IMR-90 (cell line): ENCODE measurements at regions not wholly inside any gene's neighbourhood (a gene's known extent, or its start where the extent isn't known, plus 50 kb on each side); places are given as distances from the start of the nearest gene placed in this dataset.

Experiments
- ATAC-seq: fragments of 200-7000 bp; cut with Tn5 transposase; 2 replicates; pipeline ENCODE4 v1.9.1; 2020; ENCODE audit warnings: low read depth, mild to moderate bottlenecking, moderate library complexity
- BruUV-seq: library from RNA; stranded (reverse); fragments of 400-500 nt; replicated peaks from 2 replicates; lab custom pipeline; 2021; lab: Mats Ljungman, UMichigan
- CTCF ChIA-PET: fragments of 300-600 bp; formaldehyde crosslinking; extraction: SDS; loops from one replicate; lab custom pipeline; 2021; ENCODE audit warnings: antibody characterized with exemption; lab: Yijun Ruan, JAX
- POLR2A ChIA-PET: fragments of 300-600 bp; sonication (Branson Sonifier 250); formaldehyde crosslinking; loops from one replicate; lab custom pipeline; 2022; ENCODE audit warnings: antibody characterized with exemption; ENCODE audit not compliant: unreplicated experiment; lab: Charles Lee
- DNase-seq: peaks from one replicate; pipeline ENCODE4 v3.0.0; 2013
- H2AFZ ChIP-seq: replicated peaks from 2 replicates; pipeline ENCODE3; 2013; ENCODE audit warnings: low read length, mild to moderate bottlenecking; ENCODE audit not compliant: poor library complexity
- H2AK5ac ChIP-seq: 2 replicates; pipeline ENCODE4 v1.6.1; 2013; ENCODE audit warnings: low read depth, low read length, inconsistent platforms
- H2AK9ac ChIP-seq: replicated peaks from 2 replicates; pipeline ENCODE3; 2013; ENCODE audit warnings: mild to moderate bottlenecking, low read depth, low read length, moderate library complexity; ENCODE audit not compliant: poor library complexity
- H2BK120ac ChIP-seq: 2 replicates; pipeline ENCODE4 v1.6.1; 2013; ENCODE audit warnings: low read depth, low read length, inconsistent platforms
- H2BK15ac ChIP-seq: 3 replicates; pipeline ENCODE4 v1.6.1; 2013; ENCODE audit warnings: low read depth, low read length, inconsistent platforms
- H2BK20ac ChIP-seq: 2 replicates; pipeline ENCODE4 v1.6.1; 2013; ENCODE audit warnings: low read depth, mild to moderate bottlenecking, inconsistent platforms, low read length, moderate library complexity
- H2BK5ac ChIP-seq: 2 replicates; pipeline ENCODE4 v1.6.1; 2013; ENCODE audit warnings: mild to moderate bottlenecking, low read depth, low read length, inconsistent platforms; ENCODE audit not compliant: poor library complexity, severe bottlenecking
- H3K14ac ChIP-seq: replicated peaks from 2 replicates; pipeline ENCODE4 v1.6.1; 2013; ENCODE audit warnings: low read depth, low read length, inconsistent platforms
- H3K18ac ChIP-seq: 2 replicates; pipeline ENCODE4 v1.6.1; 2013; ENCODE audit warnings: low read depth, low read length, control low read depth
- H3K23ac ChIP-seq: 2 replicates; pipeline ENCODE4 v1.6.1; 2013; ENCODE audit warnings: low read depth, low read length, inconsistent platforms
- H3K27ac ChIP-seq: 2 replicates; pipeline ENCODE4 v1.5.1; 2013; ENCODE audit warnings: mild to moderate bottlenecking, control low read depth, low read length; ENCODE audit not compliant: insufficient read depth
- H3K27me3 ChIP-seq: 2 replicates; pipeline ENCODE4 v1.6.1; 2013; ENCODE audit warnings: low read length; ENCODE audit not compliant: control insufficient read depth, insufficient read depth
- H3K36me3 ChIP-seq: 2 replicates; pipeline ENCODE4 v1.6.1; 2013; ENCODE audit warnings: low read length, mixed read lengths; ENCODE audit not compliant: control insufficient read depth, insufficient read depth
- H3K4ac ChIP-seq: 2 replicates; pipeline ENCODE4 v1.6.1; 2013; ENCODE audit warnings: low read depth, low read length, inconsistent platforms
- H3K4me1 ChIP-seq: 2 replicates; pipeline ENCODE4 v1.6.1; 2013; ENCODE audit warnings: low read length, mixed read lengths; ENCODE audit not compliant: control insufficient read depth, insufficient read depth
- H3K4me2 ChIP-seq: 2 replicates; pipeline ENCODE4 v1.6.1; 2013; ENCODE audit warnings: low read depth, mild to moderate bottlenecking, control low read depth, low read length, moderate library complexity
- H3K4me3 ChIP-seq: 2 replicates; pipeline ENCODE4 v1.5.1; 2013; ENCODE audit warnings: low read depth, mild to moderate bottlenecking, control low read depth, low read length, moderate library complexity; ENCODE audit not compliant: insufficient read depth
- H3K56ac ChIP-seq: 2 replicates; pipeline ENCODE4 v1.6.1; 2013; ENCODE audit warnings: low read length, inconsistent platforms; ENCODE audit not compliant: insufficient read depth; ENCODE audit errors: extremely low read depth
- H3K79me1 ChIP-seq, 2 experiments: 2 replicates each; pipeline ENCODE4 v1.6.1; 2013; ENCODE audit warnings: low read length in 2 of 2, inconsistent platforms in 1 of 2, low read depth in 1 of 2
- H3K9ac ChIP-seq: 2 replicates; pipeline ENCODE4 v1.6.1; 2013; ENCODE audit warnings: low read depth, low read length, control low read depth
- H3K9me1 ChIP-seq: 2 replicates; pipeline ENCODE4 v1.6.1; 2013; ENCODE audit warnings: low read length, inconsistent platforms; ENCODE audit not compliant: insufficient read depth
- H3K9me3 ChIP-seq: 2 replicates; pipeline ENCODE4 v1.6.1; 2013; ENCODE audit warnings: low read length; ENCODE audit not compliant: control insufficient read depth, insufficient read depth
- H4K20me1 ChIP-seq: 2 replicates; pipeline ENCODE4 v1.6.1; 2013; ENCODE audit warnings: low read length, inconsistent platforms; ENCODE audit not compliant: insufficient read depth
- H4K5ac ChIP-seq: 2 replicates; pipeline ENCODE4 v1.6.1; 2013; ENCODE audit warnings: mild to moderate bottlenecking, low read depth, low read length, control low read depth
- H4K8ac ChIP-seq, 2 experiments: 2 replicates each; pipeline ENCODE4 v1.6.1; 2013; ENCODE audit warnings: low read depth in 2 of 2, low read length in 2 of 2, control low read depth in 1 of 2, inconsistent platforms in 1 of 2
- H4K91ac ChIP-seq: 2 replicates; pipeline ENCODE4 v1.6.1; 2013; ENCODE audit warnings: low read depth, low read length, inconsistent platforms; ENCODE audit not compliant: insufficient read depth
- CEBPB ChIP-seq: IDR thresholded peaks from 2 replicates; pipeline ENCODE4 v1.6.1; 2012; ENCODE audit warnings: low read depth, low read length, improper control_type of control experiment
- FOS ChIP-seq: fragments of 150-350 bp; IDR thresholded peaks from 2 replicates; pipeline ENCODE4 v1.6.1; 2016; ENCODE audit warnings: low read depth, low read length
- POLR2A ChIP-seq: IDR thresholded peaks from 2 replicates; pipeline ENCODE4 v1.6.1; 2012; ENCODE audit warnings: mild to moderate bottlenecking, low read depth, low read length
- RAD21 ChIP-seq: IDR thresholded peaks from 2 replicates; pipeline ENCODE4 v1.6.1; 2012; ENCODE audit warnings: low read length, improper control_type of control experiment
- WGBS, 2 experiments: methylation state at CpG; one replicate each; pipeline versions ENCODE4 v1.1.5 to v1.1.7; 2013; ENCODE audit warnings: missing lambda C conversion rate in 2 of 2; ENCODE audit not compliant: insufficient read length in 1 of 2; ENCODE audit errors: extremely low coverage in 2 of 2; 5-methylcytosine and 5-hydroxymethylcytosine counted together
- dilution Hi-C: fragments of 300-500 bp; cut with HindIII; formaldehyde crosslinking; loops from one replicate; pipeline ENCODE4 v1.14.3; 2018; ENCODE audit warnings: low sequenced_read_pairs; ENCODE audit not compliant: unreplicated experiment
- in situ Hi-C: fragments of 300-500 bp; cut with MboI; formaldehyde crosslinking; loops from 3 replicates; pipeline ENCODE4 v1.14.3; 2019; ENCODE audit warnings: low sequenced_read_pairs, inconsistent platforms, mixed read lengths
- intact Hi-C: fragments of 100-400 bp; cut with micrococcal nuclease; formaldehyde crosslinking; loops from 2 replicates; pipeline ENCODE4 v1.10.0; 2022
- TF ChIP-seq, protein P1 (sequence below): conservative IDR thresholded peaks from 2 replicates; pipeline ENCODE4 v1.5.1; 2012; ENCODE audit warnings: mild to moderate bottlenecking, low read depth, low read length, improper control_type of control experiment
- TF ChIP-seq, protein P2 (sequence below): fragments of 150-350 bp; IDR thresholded peaks from 2 replicates; pipeline ENCODE4 v1.6.1; 2016; ENCODE audit warnings: low read depth, mild to moderate bottlenecking, low read length, moderate library complexity, borderline replicate concordance

DNA sequence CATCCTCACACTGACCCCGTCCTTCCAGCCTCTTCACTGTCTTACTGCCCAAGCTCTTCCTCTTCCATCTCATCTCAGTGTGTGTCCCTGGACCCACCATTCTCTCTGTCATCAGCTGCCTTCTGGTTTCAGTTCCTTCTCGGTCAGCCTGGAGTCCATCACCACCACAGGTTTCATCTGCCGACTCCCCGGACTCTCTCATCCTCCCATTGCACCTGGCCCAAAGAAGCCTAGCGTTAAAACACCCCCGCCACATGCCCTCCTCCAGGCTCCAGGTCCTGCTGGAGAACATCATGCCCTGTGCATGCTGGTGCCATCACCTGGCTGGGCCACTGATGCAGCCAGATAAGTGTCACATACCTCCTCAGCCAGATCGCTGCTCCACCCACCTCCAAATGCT, 122.1 kb upstream of the GPR12 start:
- intact Hi-C loops: no loop called here
- Histone ChIP-seq H3K4me3 (no peak overlapping the region), H2AK5ac (no peak overlapping the region), H2AFZ (no peak overlapping the region), H3K9me1 (no peaks in the 10 kb centered on the region), H4K5ac (no peak overlapping the region), H2BK5ac (no peak overlapping the region), H3K23ac (no peak overlapping the region), H2BK20ac (no peak overlapping the region), H3K56ac (no peak overlapping the region), H2BK15ac (no peak overlapping the region), H3K4me1 (no peaks in the 10 kb centered on the region), H4K8ac (no peak overlapping the region), H3K4me2 (no peak overlapping the region), H3K18ac (no peak overlapping the region), H3K14ac (no peak overlapping the region), H3K79me1 (no peaks in the 10 kb centered on the region), H3K27me3 (peaks cover 13% of the 10 kb centered on the region), H2AK9ac (no peak overlapping the region), H2BK120ac (no peak overlapping the region), H3K27ac (no peak overlapping the region), H4K91ac (no peak overlapping the region), H3K9ac (no peak overlapping the region), H3K4ac (no peak overlapping the region), H4K20me1 (no peaks in the 10 kb centered on the region), H3K9me3 (no peaks in the 10 kb centered on the region), H3K36me3 (no peaks in the 10 kb centered on the region)
- no TSS peak for BruUV-seq
- POLR2A ChIA-PET: no interaction called here
- in situ Hi-C loops: loop anchor here (25.0 kb wide), 1 partner anchor 695 kb away; no protein-coding TSS in a partner anchor
- 77% methylated on average over 4 of the region's 7 CpGs; no CpG with 5 or more reads in 1 of the 2 experiments for WGBS, 2 experiments
- CTCF ChIA-PET: no interaction called here
- ATAC-seq (no peak), DNase-seq (no peak)
- dilution Hi-C loops: no loop called here
- TF ChIP-seq, protein P1, sequence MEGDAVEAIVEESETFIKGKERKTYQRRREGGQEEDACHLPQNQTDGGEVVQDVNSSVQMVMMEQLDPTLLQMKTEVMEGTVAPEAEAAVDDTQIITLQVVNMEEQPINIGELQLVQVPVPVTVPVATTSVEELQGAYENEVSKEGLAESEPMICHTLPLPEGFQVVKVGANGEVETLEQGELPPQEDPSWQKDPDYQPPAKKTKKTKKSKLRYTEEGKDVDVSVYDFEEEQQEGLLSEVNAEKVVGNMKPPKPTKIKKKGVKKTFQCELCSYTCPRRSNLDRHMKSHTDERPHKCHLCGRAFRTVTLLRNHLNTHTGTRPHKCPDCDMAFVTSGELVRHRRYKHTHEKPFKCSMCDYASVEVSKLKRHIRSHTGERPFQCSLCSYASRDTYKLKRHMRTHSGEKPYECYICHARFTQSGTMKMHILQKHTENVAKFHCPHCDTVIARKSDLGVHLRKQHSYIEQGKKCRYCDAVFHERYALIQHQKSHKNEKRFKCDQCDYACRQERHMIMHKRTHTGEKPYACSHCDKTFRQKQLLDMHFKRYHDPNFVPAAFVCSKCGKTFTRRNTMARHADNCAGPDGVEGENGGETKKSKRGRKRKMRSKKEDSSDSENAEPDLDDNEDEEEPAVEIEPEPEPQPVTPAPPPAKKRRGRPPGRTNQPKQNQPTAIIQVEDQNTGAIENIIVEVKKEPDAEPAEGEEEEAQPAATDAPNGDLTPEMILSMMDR: no peak
- TF ChIP-seq, protein P2, sequence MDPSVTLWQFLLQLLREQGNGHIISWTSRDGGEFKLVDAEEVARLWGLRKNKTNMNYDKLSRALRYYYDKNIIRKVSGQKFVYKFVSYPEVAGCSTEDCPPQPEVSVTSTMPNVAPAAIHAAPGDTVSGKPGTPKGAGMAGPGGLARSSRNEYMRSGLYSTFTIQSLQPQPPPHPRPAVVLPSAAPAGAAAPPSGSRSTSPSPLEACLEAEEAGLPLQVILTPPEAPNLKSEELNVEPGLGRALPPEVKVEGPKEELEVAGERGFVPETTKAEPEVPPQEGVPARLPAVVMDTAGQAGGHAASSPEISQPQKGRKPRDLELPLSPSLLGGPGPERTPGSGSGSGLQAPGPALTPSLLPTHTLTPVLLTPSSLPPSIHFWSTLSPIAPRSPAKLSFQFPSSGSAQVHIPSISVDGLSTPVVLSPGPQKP: no peak
- TF ChIP-seq POLR2A: no peak
- TF ChIP-seq FOS: no peak
- no peak for TF ChIP-seq RAD21
- TF ChIP-seq CEBPB: no peak
